Upper lobe of left lung (tissue), 6 donors: ENCODE measurements at regions not wholly inside any gene's neighbourhood (a gene's known extent, or its start where the extent isn't known, plus 50 kb on each side); places are given as distances from the start of the nearest gene placed in this dataset.

Source experiments
- ATAC-seq, 2 donors: fragments of 200-7000 bp; cut with Tn5 transposase; one replicate each; pipeline ENCODE4 v1.9.1; 2022; ENCODE audit warnings: mild to moderate bottlenecking in 2 of 2, moderate library complexity in 2 of 2; ENCODE audit not compliant: low FRiP score in 2 of 2
- DNase-seq, 2 donors: peaks; one replicate each; pipeline ENCODE4 v3.0.0-alpha.2; 2019 to 2020
- H3K27ac ChIP-seq, 4 donors: fragments of 200-600 bp; sonication (generic); one replicate each; pipeline ENCODE4 v1.5.1; 2016 to 2019
- H3K27me3 ChIP-seq, 4 donors: fragments of 200-600 bp; sonication (generic); one replicate each; pipeline ENCODE4 v1.5.1; 2017 to 2019
- H3K36me3 ChIP-seq, 4 donors: fragments of 200-600 bp; sonication (generic); one replicate each; pipeline ENCODE4 v1.5.1; 2016 to 2019
- H3K4me1 ChIP-seq, 4 donors: fragments of 200-600 bp; sonication (generic); one replicate each; pipeline ENCODE4 v1.5.1; 2018 to 2019
- H3K4me3 ChIP-seq, 4 donors: fragments of 200-600 bp; sonication (generic); one replicate each; pipeline ENCODE4 v1.5.1; 2017 to 2019; ENCODE audit warnings: mild to moderate bottlenecking in 2 of 4, moderate library complexity in 1 of 4
- H3K9me3 ChIP-seq, 4 donors: fragments of 200-600 bp; sonication (generic); one replicate each; pipeline ENCODE4 v1.5.1; 2018 to 2019
- CTCF ChIP-seq, 6 experiments: fragments of 450-650 bp in 4 of 6; fragments of 200-600 bp in 2 of 6; sonication (generic) in 2 of 6; IDR thresholded peaks; one replicate each; pipeline ENCODE4 v1.5.1; 2016 to 2019; ENCODE audit warnings: antibody characterized with exemption in 6 of 6
- EP300 ChIP-seq, 4 donors: sonication (generic); formaldehyde crosslinking; IDR thresholded peaks; one replicate each; pipeline ENCODE4 v1.5.1; 2017; ENCODE audit warnings: antibody characterized with exemption in 4 of 4, control low read depth in 2 of 4
- POLR2A ChIP-seq, 4 donors: fragments of 450-650 bp; IDR thresholded peaks; one replicate each; pipeline ENCODE4 v1.5.1; 2016 to 2017; ENCODE audit warnings: antibody characterized with exemption in 4 of 4, mild to moderate bottlenecking in 2 of 4
- POLR2AphosphoS5 ChIP-seq, 2 donors: sonication (generic); formaldehyde crosslinking; IDR thresholded peaks; one replicate each; pipeline ENCODE4 v1.5.1; 2017; ENCODE audit warnings: antibody characterized with exemption in 2 of 2
- WGBS, 2 donors: methylation state at CpG; one replicate each; pipeline ENCODE4 v1.1.5; 2017 to 2018; 5-methylcytosine and 5-hydroxymethylcytosine counted together
- donor health status: DM: no; HTN: no; CAD: no; lungs with moderate emphysema.
- donor health status: DM: no; HTN: yes; CAD: no; lungs with severe emphysema.

- Histone ChIP-seq H3K36me3 (no peaks in the 10 kb centered on the region), H3K4me3 (no peak overlapping the region), H3K27me3 (no peaks in the 10 kb centered on the region), H3K4me1 (no peaks in the 10 kb centered on the region), H3K9me3 (no peaks in the 10 kb centered on the region), H3K27ac (no peak overlapping the region)
- DNase-seq = no peak
- WGBS, 2 donors = 50 to 70% methylated on average over 1 of the region's 1 CpG
- TF ChIP-seq EP300 (IDR thresholded peaks at IDR 0.05) (no peak), POLR2AphosphoS5 (IDR thresholded peaks at IDR 0.05) (no peak), POLR2A (IDR thresholded peaks at IDR 0.05) (no peak), CTCF (IDR thresholded peaks at IDR 0.05) (no peak)
- ATAC-seq = no peak
Observed at GRCh38 chr6:119609865-119610264, 260.3 kb upstream of the MAN1A1 start.

- DNase-seq = no peak
- 87 to 89% methylated on average over 4 of the region's 4 CpGs for WGBS, 2 donors
Observed at GRCh38 chr6:119608994-119609393, 259.4 kb upstream of the MAN1A1 start.

GRCh38 chr6:119604124-119604523 lies 254.6 kb upstream of the MAN1A1 start:
- Histone ChIP-seq H3K4me3 (no peak overlapping the region), H3K27ac (no peak overlapping the region), H3K9me3 (no peaks in the 10 kb centered on the region), H3K36me3 (no peaks in the 10 kb centered on the region), H3K27me3 (no peaks in the 10 kb centered on the region), H3K4me1 (no peaks in the 10 kb centered on the region)
- 57 to 79% methylated on average over 1 of the region's 1 CpG for WGBS, 2 donors
- no peak for ATAC-seq
- no peak for DNase-seq
- TF ChIP-seq POLR2AphosphoS5 (IDR thresholded peaks at IDR 0.05) (no peak), EP300 (IDR thresholded peaks at IDR 0.05) (no peak), CTCF (IDR thresholded peaks at IDR 0.05) (no peak), POLR2A (IDR thresholded peaks at IDR 0.05) (no peak)

More at GRCh38 chr6:119608994-119609393, 259.4 kb upstream of the MAN1A1 start:
- Histone ChIP-seq H3K4me3 (no peak overlapping the region), H3K36me3 (no peaks in the 10 kb centered on the region), H3K9me3 (no peaks in the 10 kb centered on the region), H3K4me1 (no peaks in the 10 kb centered on the region), H3K27ac (no peak overlapping the region), H3K27me3 (no peaks in the 10 kb centered on the region)
- TF ChIP-seq CTCF (IDR thresholded peaks at IDR 0.05) (no peak), POLR2A (IDR thresholded peaks at IDR 0.05) (no peak)
- ATAC-seq = no peak

- TF ChIP-seq POLR2AphosphoS5 (IDR thresholded peaks at IDR 0.05) (no peak), CTCF (IDR thresholded peaks at IDR 0.05) (no peak), POLR2A (IDR thresholded peaks at IDR 0.05) (no peak), EP300 (IDR thresholded peaks at IDR 0.05) (no peak)
- Histone ChIP-seq H3K36me3 (no peaks in the 10 kb centered on the region), H3K27me3 (no peaks in the 10 kb centered on the region), H3K9me3 (no peaks in the 10 kb centered on the region), H3K4me3 (no peak overlapping the region), H3K27ac (no peak overlapping the region), H3K4me1 (no peaks in the 10 kb centered on the region)
- no peak for ATAC-seq
- DNase-seq = no peak
- 91 to 94% methylated on average over 5 of the region's 5 CpGs for WGBS, 2 donors
Observed at GRCh38 chr6:119603501-119603900, 253.9 kb upstream of the MAN1A1 start.

GRCh38 chr6:119602215-119603178 lies 252.9 kb upstream of the MAN1A1 start:
- ATAC-seq (no peak), DNase-seq (no peak)
- Histone ChIP-seq H3K4me3 (no peak overlapping the region), H3K4me1 (no peaks in the 10 kb centered on the region), H3K36me3 (no peaks in the 10 kb centered on the region), H3K27ac (no peak overlapping the region), H3K9me3 (no peaks in the 10 kb centered on the region), H3K27me3 (no peaks in the 10 kb centered on the region)
- TF ChIP-seq POLR2AphosphoS5 (IDR thresholded peaks at IDR 0.05) = no peak
- no peak for TF ChIP-seq POLR2A (IDR thresholded peaks at IDR 0.05)
- TF ChIP-seq EP300 (IDR thresholded peaks at IDR 0.05) = no peak
- 74 to 80% methylated on average over 3 of the region's 3 CpGs for WGBS, 2 donors
